H1 (cell line): ENCODE measurements at regions not wholly inside any gene's neighbourhood (a gene's known extent, or its start where the extent isn't known, plus 50 kb on each side); places are given as distances from the start of the nearest gene placed in this dataset.
A peak's percentile ranks its signal among the peaks of the same experiment; 100 is the strongest.

ENCODE experiments used
- CTCF ChIA-PET: fragments of 300-600 bp; sonication (Branson Sonifier 250); formaldehyde crosslinking; loops from one replicate; lab custom pipeline; 2021; ENCODE audit not compliant: partially characterized antibody; lab: Charles Lee
- POLR2A ChIA-PET: fragments of 300-600 bp; sonication (Branson Sonifier 250); formaldehyde crosslinking; loops from one replicate; lab custom pipeline; 2021; ENCODE audit warnings: inconsistent platforms; ENCODE audit not compliant: partially characterized antibody; lab: Charles Lee
- DNase-seq, 2 experiments: peaks; one replicate each; pipeline versions ENCODE4 v3.0.0 to v3.0.0-alpha.2; 2010 to 2022; ENCODE audit warnings: low spot score in 2 of 2, low read depth in 1 of 2, mixed read lengths in 1 of 2
- FAIRE-seq: peaks from 2 replicates; lab custom pipeline; 2011; peaks lifted over from hg19 to GRCh38; lab: Jason Lieb, UNC
- H2AFZ ChIP-seq: 2 replicates; pipeline ENCODE4 v1.8.1; 2012; ENCODE audit warnings: low read length, inconsistent platforms
- H2AK5ac ChIP-seq: 2 replicates; pipeline ENCODE4 v1.6.1; 2013; ENCODE audit warnings: low read depth, low read length
- H2BK120ac ChIP-seq: replicated peaks from 2 replicates; pipeline ENCODE3; 2013; ENCODE audit warnings: low read depth, low read length, inconsistent platforms
- H2BK12ac ChIP-seq: 2 replicates; pipeline ENCODE4 v1.6.1; 2013; ENCODE audit warnings: low read depth, low read length
- H2BK15ac ChIP-seq: 2 replicates; pipeline ENCODE4 v1.6.1; 2013; ENCODE audit warnings: low read length
- H2BK20ac ChIP-seq: 2 replicates; pipeline ENCODE4 v1.6.1; 2013; ENCODE audit warnings: low read length
- H2BK5ac ChIP-seq: 2 replicates; pipeline ENCODE4 v1.6.1; 2013; ENCODE audit warnings: low read depth, low read length
- H3K14ac ChIP-seq: 2 replicates; pipeline ENCODE4 v1.6.1; 2013; ENCODE audit warnings: inconsistent platforms; ENCODE audit not compliant: insufficient read length
- H3K18ac ChIP-seq: 2 replicates; pipeline ENCODE4 v1.6.1; 2013; ENCODE audit warnings: low read length; ENCODE audit errors: extremely low read depth
- H3K23ac ChIP-seq: 2 replicates; pipeline ENCODE4 v1.6.1; 2013; ENCODE audit warnings: inconsistent platforms; ENCODE audit not compliant: insufficient read length
- H3K23me2 ChIP-seq: 2 replicates; pipeline ENCODE4 v1.6.1; 2013; ENCODE audit warnings: low read depth, low read length
- H3K27ac ChIP-seq: 2 replicates; pipeline ENCODE4 v1.6.1; 2011; ENCODE audit warnings: low read depth, low read length, inconsistent platforms
- H3K27me3 ChIP-seq, 4 experiments: replicated peaks in 1 of 4; 1 replicate in 1 of 4; 2 replicates in 3 of 4; pipeline versions ENCODE4 v1.6.1 to v1.8.1; 2011 to 2013; ENCODE audit warnings: low read length in 3 of 4, mild to moderate bottlenecking in 3 of 4, inconsistent platforms in 2 of 4, mixed read lengths in 2 of 4, moderate library complexity in 1 of 4; ENCODE audit not compliant: control insufficient read depth in 3 of 4, insufficient read depth in 3 of 4; ENCODE audit errors: extremely low read depth in 1 of 4
- H3K36me3 ChIP-seq, 4 experiments: 2 replicates each; pipeline versions ENCODE4 v1.6.1 to v1.8.1; 2011 to 2013; ENCODE audit warnings: mild to moderate bottlenecking in 4 of 4, low read length in 3 of 4, moderate library complexity in 2 of 4, control low read depth in 1 of 4, inconsistent platforms in 1 of 4; ENCODE audit not compliant: insufficient read depth in 4 of 4, control insufficient read depth in 2 of 4
- H3K4ac ChIP-seq: replicated peaks from 2 replicates; pipeline ENCODE3; 2013; ENCODE audit warnings: low read length, low read depth, mixed read lengths, inconsistent platforms; ENCODE audit not compliant: insufficient read length
- H3K4me1 ChIP-seq, 4 experiments: replicated peaks in 1 of 4; 1 replicate in 1 of 4; 2 replicates in 3 of 4; pipeline versions ENCODE4 v1.6.1 to v1.8.1; 2011 to 2013; ENCODE audit warnings: low read length in 3 of 4, inconsistent platforms in 2 of 4, mixed read lengths in 1 of 4; ENCODE audit not compliant: insufficient read depth in 4 of 4, control insufficient read depth in 3 of 4
- H3K4me2 ChIP-seq, 2 experiments: 2 replicates each; pipeline versions ENCODE4 v1.6.1 to v1.8.1; 2011 to 2013; ENCODE audit warnings: low read depth in 2 of 2, low read length in 2 of 2, control low read depth in 1 of 2, inconsistent platforms in 1 of 2, mild to moderate bottlenecking in 1 of 2; ENCODE audit not compliant: insufficient read depth in 1 of 2
- H3K4me3 ChIP-seq, 4 experiments: fragments of 200-600, 300-600 bp in 1 of 4; sonication (generic), shearing (Covaris generic), sonication (Bioruptor Twin) in 1 of 4; 2 replicates each; pipeline versions ENCODE4 v1.5.1 to v1.8.1; 2011 to 2016; ENCODE audit warnings: low read length in 4 of 4, low read depth in 3 of 4, control low read depth in 2 of 4, inconsistent platforms in 2 of 4, mild to moderate bottlenecking in 2 of 4, mixed read lengths in 1 of 4, moderate library complexity in 1 of 4; ENCODE audit not compliant: insufficient read depth in 2 of 4; ENCODE audit errors: extremely low read depth in 1 of 4
- H3K56ac ChIP-seq: replicated peaks from 2 replicates; pipeline ENCODE3; 2013; ENCODE audit warnings: low read depth, mild to moderate bottlenecking, mixed read lengths, low read length, inconsistent platforms; ENCODE audit not compliant: insufficient read length
- H3K79me1 ChIP-seq: 2 replicates; pipeline ENCODE4 v1.6.1; 2013; ENCODE audit warnings: low read depth, low read length, control low read depth
- H3K79me2 ChIP-seq, 2 experiments: 2 replicates each; pipeline versions ENCODE4 v1.6.1 to v1.8.1; 2012 to 2013; ENCODE audit warnings: low read length in 2 of 2, mild to moderate bottlenecking in 2 of 2, inconsistent platforms in 1 of 2; ENCODE audit not compliant: insufficient read depth in 2 of 2, control insufficient read depth in 1 of 2
- H3K9ac ChIP-seq, 4 experiments: replicated peaks in 1 of 4; 1 replicate in 1 of 4; 2 replicates in 3 of 4; pipeline versions ENCODE4 v1.6.1 to v1.8.1; 2011 to 2013; ENCODE audit warnings: low read depth in 3 of 4, low read length in 3 of 4, control low read depth in 2 of 4, mild to moderate bottlenecking in 2 of 4, moderate library complexity in 2 of 4, inconsistent platforms in 1 of 4; ENCODE audit errors: extremely low read depth in 1 of 4
- H3K9me3 ChIP-seq, 2 experiments: 2 replicates each; pipeline versions ENCODE4 v1.6.1 to v1.8.1; 2012 to 2013; ENCODE audit warnings: mild to moderate bottlenecking in 2 of 2, moderate library complexity in 2 of 2, control low read depth in 1 of 2, inconsistent platforms in 1 of 2, low read depth in 1 of 2, low read length in 1 of 2, mixed read lengths in 1 of 2; ENCODE audit not compliant: insufficient read depth in 2 of 2
- H4K20me1 ChIP-seq, 2 experiments: replicated peaks in 1 of 2; 2 replicates each; pipeline versions ENCODE3 to v1.8.1; 2011 to 2013; ENCODE audit warnings: inconsistent platforms in 2 of 2, low read length in 2 of 2, mild to moderate bottlenecking in 1 of 2; ENCODE audit not compliant: insufficient read depth in 2 of 2, control insufficient read depth in 1 of 2
- H4K5ac ChIP-seq: 2 replicates; pipeline ENCODE4 v1.6.1; 2013; ENCODE audit warnings: low read length, low read depth, mixed read lengths, inconsistent platforms; ENCODE audit not compliant: insufficient read length
- H4K8ac ChIP-seq: 2 replicates; pipeline ENCODE4 v1.8.0; 2013; ENCODE audit warnings: mild to moderate bottlenecking, moderate library complexity, low read length, inconsistent platforms; ENCODE audit not compliant: insufficient read depth; ENCODE audit errors: extremely low read depth
- H4K91ac ChIP-seq: replicated peaks from 2 replicates; pipeline ENCODE3; 2013; ENCODE audit warnings: low read length, mixed read lengths, inconsistent platforms; ENCODE audit not compliant: insufficient read length
- EGR1 ChIP-seq: IDR thresholded peaks from 2 replicates; pipeline ENCODE4 v1.6.1; 2011; ENCODE audit warnings: low read depth, low read length, borderline replicate concordance
- KDM4A ChIP-seq: IDR thresholded peaks from one replicate; pipeline ENCODE4 v1.7.1; 2012; ENCODE audit warnings: low read depth, mild to moderate bottlenecking, moderate library complexity, low read length, inconsistent platforms; ENCODE audit not compliant: severe bottlenecking
- POLR2A ChIP-seq, 2 experiments: IDR thresholded peaks; 1 replicate in 1 of 2; 2 replicates in 1 of 2; pipeline ENCODE4 v1.6.1; 2011; ENCODE audit warnings: low read depth in 2 of 2, low read length in 2 of 2, mild to moderate bottlenecking in 2 of 2; ENCODE audit errors: control extremely low read depth in 1 of 2
- RBBP5 ChIP-seq: IDR thresholded peaks from 2 replicates; pipeline ENCODE4 v1.7.1; 2012; ENCODE audit warnings: low read depth, mild to moderate bottlenecking, inconsistent platforms, low read length, moderate library complexity, borderline replicate concordance
- SP1 ChIP-seq: IDR thresholded peaks from 2 replicates; pipeline ENCODE4 v1.6.1; 2011; ENCODE audit warnings: low read depth, low read length
- WGBS, 2 experiments: shearing (Covaris generic) in 1 of 2; methylation state at CpG; one replicate each; pipeline versions ENCODE4 v1.1.6 to v1.1.7; 2013 to 2015; ENCODE audit warnings: low lambda C conversion rate in 2 of 2, mixed read lengths in 2 of 2, inconsistent platforms in 1 of 2, low coverage in 1 of 2, missing lambda C conversion rate in 1 of 2; ENCODE audit not compliant: insufficient replicate concordance in 2 of 2, insufficient coverage in 1 of 2, insufficient read length in 1 of 2; ENCODE audit errors: extremely low coverage in 1 of 2, missing lambda C conversion rate in 1 of 2; 5-methylcytosine and 5-hydroxymethylcytosine counted together

DNA sequence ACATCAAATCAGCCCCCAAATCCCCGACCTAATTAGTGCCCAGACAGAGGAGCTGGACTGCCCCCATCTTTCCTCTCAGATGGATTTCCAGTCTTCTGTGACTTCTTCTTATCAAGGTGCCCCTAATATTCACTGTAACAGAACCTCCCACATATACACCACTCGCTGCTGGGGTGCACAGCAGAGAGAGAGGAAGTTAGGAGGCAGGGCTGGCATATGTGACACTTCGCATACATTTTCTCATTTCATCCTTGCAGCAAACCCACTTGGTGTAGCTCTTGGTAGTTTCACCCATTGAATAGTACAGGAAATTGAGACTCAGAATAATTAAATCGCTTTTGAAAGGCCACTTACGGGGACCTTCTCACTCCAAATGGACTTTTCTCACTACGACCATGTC lies 56.5 kb upstream of the CCND2 start:
- Histone ChIP-seq H2BK15ac (no peak overlapping the region), H3K27me3 (no peaks in the 10 kb centered on the region; a peak in 1 of 7 replicates), H2BK120ac (no peak overlapping the region), H3K4me1 (no peaks in the 10 kb centered on the region; a peak in 1 of 7 replicates), H3K27ac (no peak overlapping the region), H3K79me2 (no peaks in the 10 kb centered on the region), H3K79me1 (no peaks in the 10 kb centered on the region), H4K8ac (no peak overlapping the region), H2AK5ac (no peak overlapping the region), H3K4ac (no peak overlapping the region), H3K18ac (no peak overlapping the region)
- peak in 1 of 2 experiments; percentile 20 for DNase-seq
- CTCF ChIA-PET, result interaction anchor here (0.9 to 3.0 kb wide), 7 partner anchors 8 to 110 kb away, joined by 3 to 13 read pairs (median 4); no protein-coding TSS in a partner anchor
- WGBS, 2 experiments, result 95% methylated on average over 6 of the region's 6 CpGs; no CpG with 5 or more reads in 1 of the 2 experiments
- POLR2A ChIA-PET, result interaction anchor here (1.0 to 2.7 kb wide), 2 partner anchors 9 to 13 kb away, joined by 3 to 15 read pairs; no protein-coding TSS in a partner anchor
- no peak for TF ChIP-seq KDM4A
- TF ChIP-seq EGR1, result no peak
- TF ChIP-seq POLR2A (IDR thresholded peaks at IDR 0.05; ENCODE audit: control extremely low read depth in 1 of 2, low read depth in 2 of 2, low read length in 2 of 2), result no peak
- no peak for TF ChIP-seq SP1
- no peak for TF ChIP-seq RBBP5
- TF ChIP-seq, all 59 proteins: peak for 0
- no peak overlapping the region for H2BK20ac ChIP-seq
- H3K14ac ChIP-seq, result no peak overlapping the region
- no peak overlapping the region for H3K23ac ChIP-seq
- no peaks in the 10 kb centered on the region for H3K9me3 ChIP-seq
- H3K56ac ChIP-seq, result no peak overlapping the region
- H3K4me2 ChIP-seq, result no peak overlapping the region
- no peak overlapping the region for H3K9ac ChIP-seq
- H4K91ac ChIP-seq, result no peak overlapping the region
- no peak overlapping the region for H2BK12ac ChIP-seq
- no peak for FAIRE-seq
- no peak overlapping the region for H2AFZ ChIP-seq
- H3K36me3 ChIP-seq, result no peaks in the 10 kb centered on the region
- no peak overlapping the region for H3K4me3 ChIP-seq
- H3K23me2 ChIP-seq, result no peaks in the 10 kb centered on the region
- H2BK5ac ChIP-seq, result no peak overlapping the region
- H4K5ac ChIP-seq, result no peak overlapping the region
- H4K20me1 ChIP-seq, result no peaks in the 10 kb centered on the region
